K562 (cell line): ENCODE measurements at regions not wholly inside any gene's neighbourhood (a gene's known extent, or its start where the extent isn't known, plus 50 kb on each side); places are given as distances from the start of the nearest gene placed in this dataset.

Experiments used
- ATAC-seq: fragments of 200-7000 bp; cut with Tn5 transposase; 3 replicates; pipeline ENCODE4 v1.9.1; 2020; ENCODE audit warnings: moderate library complexity
- BruUV-seq: library from RNA; stranded (reverse); fragments of 400-500 nt; replicated peaks from 2 replicates; lab custom pipeline; 2021; lab: Mats Ljungman, UMichigan
- CTCF ChIA-PET: fragments of 300-600 bp; formaldehyde crosslinking; extraction: SDS; loops from one replicate; lab custom pipeline; 2021; ENCODE audit warnings: low intra/inter-chr PET ratio; lab: Yijun Ruan, JAX
- POLR2A ChIA-PET: fragments of 300-600, 350-650 bp; sonication (Branson Sonifier 250); formaldehyde crosslinking; extraction: SDS; loops from one replicate; lab custom pipeline; 2021; ENCODE audit warnings: antibody characterized with exemption, inconsistent platforms; lab: Yijun Ruan, JAX
- DNase-seq, 4 experiments: peaks; one replicate each; pipeline versions ENCODE4 v3.0.0 to v3.0.0-alpha.2; 2011 to 2018; ENCODE audit warnings: low spot score in 3 of 4, mixed read lengths in 3 of 4; ENCODE audit errors: extremely low read depth in 1 of 4
- FAIRE-seq: peaks from 2 replicates; lab custom pipeline; 2011; peaks lifted over from hg19 to GRCh38; lab: Jason Lieb, UNC
- H2AFZ ChIP-seq: 2 replicates; pipeline ENCODE4 v1.6.0; 2011; ENCODE audit warnings: low read depth, low read length, control low read depth, inconsistent platforms
- H3K27ac ChIP-seq: fragments of 200-600 bp; 3 replicates; pipeline ENCODE4 v1.8.0; 2011; ENCODE audit warnings: low read depth, mild to moderate bottlenecking, control low read depth, inconsistent platforms, low read length, moderate library complexity, mixed read lengths; ENCODE audit errors: extremely low read depth
- H3K27me3 ChIP-seq, 2 experiments: fragments of 300-600 bp in 1 of 2; 2 replicates in 1 of 2; 3 replicates in 1 of 2; pipeline versions ENCODE4 v1.6.0 to v1.8.0; 2011; ENCODE audit warnings: inconsistent platforms in 2 of 2, low read length in 2 of 2, mild to moderate bottlenecking in 1 of 2, mixed read lengths in 1 of 2, moderate library complexity in 1 of 2; ENCODE audit not compliant: control insufficient read depth in 2 of 2, insufficient read depth in 2 of 2
- H3K36me3 ChIP-seq: fragments of 300-600 bp; 3 replicates; pipeline ENCODE4 v1.8.0; 2011; ENCODE audit warnings: mild to moderate bottlenecking, low read length, inconsistent platforms; ENCODE audit not compliant: control insufficient read depth, insufficient read depth
- H3K4me1 ChIP-seq, 2 experiments: fragments of 200-600 bp in 1 of 2; replicated peaks in 1 of 2; 2 replicates in 1 of 2; 3 replicates in 1 of 2; pipeline versions ENCODE4 v1.5.1 to v1.8.0; 2011; ENCODE audit warnings: inconsistent platforms in 2 of 2, low read length in 2 of 2, mild to moderate bottlenecking in 1 of 2, mixed read lengths in 1 of 2, moderate library complexity in 1 of 2; ENCODE audit not compliant: control insufficient read depth in 2 of 2, insufficient read depth in 2 of 2
- H3K4me2 ChIP-seq: 2 replicates; pipeline ENCODE4 v1.6.1; 2011; ENCODE audit warnings: low read length, control low read depth, inconsistent platforms, mixed read lengths; ENCODE audit not compliant: insufficient read depth
- H3K4me3 ChIP-seq: fragments of 200-600 bp; sonication (generic), shearing (Covaris generic); 2 replicates; pipeline ENCODE4 v1.5.1; 2016; ENCODE audit warnings: control low read depth, inconsistent platforms
- H3K79me2 ChIP-seq: fragments of 200-600 bp; 3 replicates; pipeline ENCODE4 v1.8.0; 2011; ENCODE audit warnings: low read length, inconsistent platforms; ENCODE audit not compliant: control insufficient read depth, insufficient read depth
- H3K9ac ChIP-seq, 2 experiments: 2 replicates each; pipeline versions ENCODE4 v1.6.0 to v1.6.1; 2011; ENCODE audit warnings: low read depth in 2 of 2, low read length in 2 of 2, control low read depth in 1 of 2, inconsistent platforms in 1 of 2, mild to moderate bottlenecking in 1 of 2, mixed read lengths in 1 of 2; ENCODE audit not compliant: insufficient read depth in 1 of 2
- H3K9me1 ChIP-seq: one replicate; pipeline ENCODE4 v1.6.0; 2011; ENCODE audit warnings: inconsistent platforms, mild to moderate bottlenecking, low read length, moderate library complexity; ENCODE audit not compliant: control insufficient read depth, insufficient read depth
- H3K9me3 ChIP-seq: replicated peaks from 2 replicates; pipeline ENCODE4 v1.5.1; 2011; ENCODE audit warnings: low read depth, low read length, inconsistent platforms; ENCODE audit not compliant: control insufficient read depth, insufficient read depth
- H4K20me1 ChIP-seq: replicated peaks from 2 replicates; pipeline ENCODE4 v1.6.1; 2011; ENCODE audit warnings: low read length, inconsistent platforms, mixed read lengths; ENCODE audit not compliant: control insufficient read depth, insufficient read depth
- CEBPB ChIP-seq: fragments of 450-650 bp; IDR thresholded peaks from 2 replicates; pipeline ENCODE4 v1.6.1; 2016; ENCODE audit warnings: missing genetic modification characterization, missing compliant biosample characterization
- GATAD2A ChIP-seq: fragments of 450-650 bp; IDR thresholded peaks from 2 replicates; pipeline ENCODE4 v1.6.1; 2017
- HDAC8 ChIP-seq: fragments of 450-650 bp; IDR thresholded peaks from 2 replicates; pipeline ENCODE4 v1.6.1; 2016; ENCODE audit warnings: mild to moderate bottlenecking, missing genetic modification characterization, moderate library complexity, missing compliant biosample characterization
- KLF13 ChIP-seq: fragments of 450-650 bp; IDR thresholded peaks from 2 replicates; pipeline ENCODE4 v1.6.1; 2016; ENCODE audit warnings: missing genetic modification characterization, low read depth, mild to moderate bottlenecking, missing compliant biosample characterization, moderate library complexity, borderline replicate concordance
- PML ChIP-seq: IDR thresholded peaks from 2 replicates; pipeline ENCODE4 v1.6.1; 2012; ENCODE audit warnings: low read length, inconsistent platforms
- ZNF184 ChIP-seq: sonication (generic); formaldehyde crosslinking; IDR thresholded peaks from 2 replicates; pipeline ENCODE4 v1.5.0; 2020; ENCODE audit warnings: missing genetic modification reagents
- ZNF3 ChIP-seq: fragments of 250-450 bp; sonication (Bioruptor Pico); IDR thresholded peaks from 2 replicates; pipeline ENCODE4 v1.5.0; 2021; ENCODE audit warnings: mild to moderate bottlenecking, moderate library complexity
- WGBS: fragments of 100-300 bp; shearing (Covaris generic); methylation state at CpG from one replicate; pipeline ENCODE4 v1.1.6; 2016; ENCODE audit warnings: low coverage, mixed read lengths; ENCODE audit not compliant: insufficient coverage; ENCODE audit errors: missing lambda C conversion rate; 5-methylcytosine and 5-hydroxymethylcytosine counted together
- in situ Hi-C: fragments of 300-500 bp; cut with MboI; formaldehyde crosslinking; loops from 4 replicates; pipeline ENCODE4 v1.15.0; 2018; ENCODE audit warnings: inconsistent platforms, mixed read lengths
- intact Hi-C: fragments of 100-400 bp; cut with micrococcal nuclease; formaldehyde crosslinking; loops from 2 replicates; pipeline ENCODE4 v1.14.2; 2022
- TF ChIP-seq, protein P1 (sequence below): sonication (generic); formaldehyde crosslinking; IDR thresholded peaks from 2 replicates; pipeline ENCODE4 v1.8.1; 2023; ENCODE audit warnings: mild to moderate bottlenecking, missing genetic modification reagents, moderate library complexity
- TF ChIP-seq, protein P2 (sequence below): fragments of 250-450 bp; sonication (Bioruptor Pico); IDR thresholded peaks from 2 replicates; pipeline ENCODE4 v1.5.0; 2021
- TF ChIP-seq, protein P3 (sequence below), 2 experiments: fragments of 150-350 bp in 1 of 2; IDR thresholded peaks; 2 replicates each; pipeline ENCODE4 v1.6.1; 2012 to 2016; ENCODE audit warnings: low read depth in 2 of 2, low read length in 2 of 2, mild to moderate bottlenecking in 1 of 2, moderate library complexity in 1 of 2

- ChIA-PET CTCF (no interaction called here), POLR2A (interaction anchor here (0.7 kb wide), 1 partner anchor 8 kb away, joined by 4 read pairs; no protein-coding TSS in a partner anchor)
- Histone ChIP-seq H3K9me1 (no peaks in the 10 kb centered on the region), H2AFZ (no peak overlapping the region), H3K4me1 (no peaks in the 10 kb centered on the region), H3K4me3 (no peak overlapping the region), H3K9me3 (no peaks in the 10 kb centered on the region), H3K27me3 (no peaks in the 10 kb centered on the region), H3K27ac (no peak overlapping the region), H3K9ac (no peak overlapping the region), H3K36me3 (no peaks in the 10 kb centered on the region), H4K20me1 (no peaks in the 10 kb centered on the region), H3K4me2 (no peak overlapping the region), H3K79me2 (no peaks in the 10 kb centered on the region)
- FAIRE-seq, result no peak
- in situ Hi-C loops, result no loop called here
- WGBS, result 0% methylated on average over 1 of the region's 1 CpG
- no peak for TF ChIP-seq KLF13 (tag)
- intact Hi-C loops, result no loop called here
- DNase-seq, result no peak
- no peak for ATAC-seq
- no TSS peak for BruUV-seq
These were observed 217.6 kb upstream of the CNKSR2 start for GRCh38 chrX:21156632-21157031.

DNA sequence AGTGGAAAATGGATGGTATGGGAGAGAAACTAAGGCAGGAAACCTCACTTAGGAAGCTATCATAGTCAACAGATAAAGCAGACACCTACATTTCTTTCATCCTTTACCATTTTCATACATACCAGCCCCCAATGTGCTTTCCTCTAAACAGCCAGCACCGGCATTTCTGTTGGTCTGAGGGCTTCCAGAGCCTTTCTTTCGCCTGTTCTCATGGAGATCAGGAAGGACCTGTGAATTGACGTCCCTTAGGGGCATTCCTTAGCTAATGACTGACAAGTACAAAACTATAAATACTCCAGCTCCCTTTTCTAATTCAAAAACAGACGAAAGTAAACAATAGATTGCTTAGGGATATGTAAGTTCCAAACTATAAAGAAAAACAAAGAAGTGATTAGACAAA, 215.5 kb upstream of the CNKSR2 start:
- CTCF ChIA-PET, result no interaction called here

More for the DNA sequence above, 215.5 kb upstream of the CNKSR2 start:
- intact Hi-C loops (no loop called here), in situ Hi-C loops (no loop called here)
- ATAC-seq (no peak), FAIRE-seq (no peak), DNase-seq (no peak)
- POLR2A ChIA-PET, result no interaction called here
- WGBS, result 0% methylated on average over 3 of the region's 4 CpGs
- no TSS peak for BruUV-seq
- TF ChIP-seq PML, result no peak
- no peak for TF ChIP-seq CEBPB (tag)
- TF ChIP-seq ZNF184 (CRISPR knock-in tag), result no peak
- TF ChIP-seq, protein P1, sequence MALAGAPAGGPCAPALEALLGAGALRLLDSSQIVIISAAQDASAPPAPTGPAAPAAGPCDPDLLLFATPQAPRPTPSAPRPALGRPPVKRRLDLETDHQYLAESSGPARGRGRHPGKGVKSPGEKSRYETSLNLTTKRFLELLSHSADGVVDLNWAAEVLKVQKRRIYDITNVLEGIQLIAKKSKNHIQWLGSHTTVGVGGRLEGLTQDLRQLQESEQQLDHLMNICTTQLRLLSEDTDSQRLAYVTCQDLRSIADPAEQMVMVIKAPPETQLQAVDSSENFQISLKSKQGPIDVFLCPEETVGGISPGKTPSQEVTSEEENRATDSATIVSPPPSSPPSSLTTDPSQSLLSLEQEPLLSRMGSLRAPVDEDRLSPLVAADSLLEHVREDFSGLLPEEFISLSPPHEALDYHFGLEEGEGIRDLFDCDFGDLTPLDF (CRISPR knock-in tag), result no peak
- TF ChIP-seq, protein P2, sequence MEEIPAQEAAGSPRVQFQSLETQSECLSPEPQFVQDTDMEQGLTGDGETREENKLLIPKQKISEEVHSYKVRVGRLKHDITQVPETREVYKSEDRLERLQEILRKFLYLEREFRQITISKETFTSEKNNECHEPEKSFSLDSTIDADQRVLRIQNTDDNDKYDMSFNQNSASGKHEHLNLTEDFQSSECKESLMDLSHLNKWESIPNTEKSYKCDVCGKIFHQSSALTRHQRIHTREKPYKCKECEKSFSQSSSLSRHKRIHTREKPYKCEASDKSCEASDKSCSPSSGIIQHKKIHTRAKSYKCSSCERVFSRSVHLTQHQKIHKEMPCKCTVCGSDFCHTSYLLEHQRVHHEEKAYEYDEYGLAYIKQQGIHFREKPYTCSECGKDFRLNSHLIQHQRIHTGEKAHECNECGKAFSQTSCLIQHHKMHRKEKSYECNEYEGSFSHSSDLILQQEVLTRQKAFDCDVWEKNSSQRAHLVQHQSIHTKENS (CRISPR knock-in tag), result no peak
- no peak for TF ChIP-seq ZNF3
- no peak for TF ChIP-seq HDAC8 (tag)
- TF ChIP-seq, protein P3, sequence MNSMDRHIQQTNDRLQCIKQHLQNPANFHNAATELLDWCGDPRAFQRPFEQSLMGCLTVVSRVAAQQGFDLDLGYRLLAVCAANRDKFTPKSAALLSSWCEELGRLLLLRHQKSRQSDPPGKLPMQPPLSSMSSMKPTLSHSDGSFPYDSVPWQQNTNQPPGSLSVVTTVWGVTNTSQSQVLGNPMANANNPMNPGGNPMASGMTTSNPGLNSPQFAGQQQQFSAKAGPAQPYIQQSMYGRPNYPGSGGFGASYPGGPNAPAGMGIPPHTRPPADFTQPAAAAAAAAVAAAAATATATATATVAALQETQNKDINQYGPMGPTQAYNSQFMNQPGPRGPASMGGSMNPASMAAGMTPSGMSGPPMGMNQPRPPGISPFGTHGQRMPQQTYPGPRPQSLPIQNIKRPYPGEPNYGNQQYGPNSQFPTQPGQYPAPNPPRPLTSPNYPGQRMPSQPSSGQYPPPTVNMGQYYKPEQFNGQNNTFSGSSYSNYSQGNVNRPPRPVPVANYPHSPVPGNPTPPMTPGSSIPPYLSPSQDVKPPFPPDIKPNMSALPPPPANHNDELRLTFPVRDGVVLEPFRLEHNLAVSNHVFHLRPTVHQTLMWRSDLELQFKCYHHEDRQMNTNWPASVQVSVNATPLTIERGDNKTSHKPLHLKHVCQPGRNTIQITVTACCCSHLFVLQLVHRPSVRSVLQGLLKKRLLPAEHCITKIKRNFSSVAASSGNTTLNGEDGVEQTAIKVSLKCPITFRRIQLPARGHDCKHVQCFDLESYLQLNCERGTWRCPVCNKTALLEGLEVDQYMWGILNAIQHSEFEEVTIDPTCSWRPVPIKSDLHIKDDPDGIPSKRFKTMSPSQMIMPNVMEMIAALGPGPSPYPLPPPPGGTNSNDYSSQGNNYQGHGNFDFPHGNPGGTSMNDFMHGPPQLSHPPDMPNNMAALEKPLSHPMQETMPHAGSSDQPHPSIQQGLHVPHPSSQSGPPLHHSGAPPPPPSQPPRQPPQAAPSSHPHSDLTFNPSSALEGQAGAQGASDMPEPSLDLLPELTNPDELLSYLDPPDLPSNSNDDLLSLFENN (IDR thresholded peaks at IDR 0.05; ENCODE audit: low read depth in 2 of 2, low read length in 2 of 2), result no peak
- no peak for TF ChIP-seq GATAD2A
- H3K9me1 ChIP-seq, result no peaks in the 10 kb centered on the region
- no peak overlapping the region for H3K27ac ChIP-seq
- H3K9me3 ChIP-seq, result no peaks in the 10 kb centered on the region
- H3K4me3 ChIP-seq, result no peak overlapping the region
- H3K36me3 ChIP-seq, result no peaks in the 10 kb centered on the region
- H3K4me1 ChIP-seq, result no peaks in the 10 kb centered on the region
- no peak overlapping the region for H2AFZ ChIP-seq
- H3K27me3 ChIP-seq, result no peaks in the 10 kb centered on the region
- H3K4me2 ChIP-seq, result no peak overlapping the region
- no peaks in the 10 kb centered on the region for H4K20me1 ChIP-seq
- no peak overlapping the region for H3K9ac ChIP-seq
- no peaks in the 10 kb centered on the region for H3K79me2 ChIP-seq
